Activated T-helper 17 cell treated with anti-CD3 and anti-CD28 coated beads, Interleukin-2, amount 50 U/mL, for 72 hours (primary cell): ENCODE measurements at regions not wholly inside any gene's neighbourhood (a gene's known extent, or its start where the extent isn't known, plus 50 kb on each side); places are given as distances from the start of the nearest gene placed in this dataset.

ENCODE experiments used
- ATAC-seq: fragments of 150-1000 bp; cut with Tn5 transposase; replicated peaks from 2 replicates; pipeline ENCODE4 v1.10.0; 2021; ENCODE audit warnings: mild to moderate bottlenecking, moderate library complexity
- H3K27ac Mint-ChIP-seq: one replicate; pipeline ENCODE4 v1.8.0; 2022; ENCODE audit warnings: mixed read lengths
- H3K27me3 Mint-ChIP-seq: one replicate; pipeline ENCODE4 v1.8.0; 2022; ENCODE audit warnings: mixed read lengths
- H3K36me3 Mint-ChIP-seq: one replicate; pipeline ENCODE4 v1.8.0; 2022; ENCODE audit warnings: low read depth, mild to moderate bottlenecking, mixed read lengths
- H3K4me1 Mint-ChIP-seq: one replicate; pipeline ENCODE4 v1.8.0; 2022; ENCODE audit warnings: mixed read lengths
- H3K4me3 Mint-ChIP-seq: one replicate; pipeline ENCODE4 v1.8.0; 2022; ENCODE audit warnings: mild to moderate bottlenecking, mixed read lengths
- H3K9me3 Mint-ChIP-seq: one replicate; pipeline ENCODE4 v1.8.0; 2022; ENCODE audit warnings: mixed read lengths

GRCh38 chr22:48051796-48052620, 1289.6 kb downstream of the TBC1D22A start:
- H3K27ac Mint-ChIP-seq, result no peak overlapping the region
- no peaks in the 10 kb centered on the region for H3K4me1 Mint-ChIP-seq
- ATAC-seq, result no peak
- peaks cover 6% of the 10 kb centered on the region for H3K27me3 Mint-ChIP-seq
- no peaks in the 10 kb centered on the region for H3K9me3 Mint-ChIP-seq
- H3K36me3 Mint-ChIP-seq, result no peaks in the 10 kb centered on the region
- no peak overlapping the region for H3K4me3 Mint-ChIP-seq

GRCh38 chr22:48050836-48051235, 1288.4 kb downstream of the TBC1D22A start:
- no peaks in the 10 kb centered on the region for H3K9me3 Mint-ChIP-seq
- no peak for ATAC-seq
- no peak overlapping the region for H3K27ac Mint-ChIP-seq
- H3K27me3 Mint-ChIP-seq, result peaks cover 3% of the 10 kb centered on the region
- no peaks in the 10 kb centered on the region for H3K36me3 Mint-ChIP-seq
- H3K4me1 Mint-ChIP-seq, result no peaks in the 10 kb centered on the region
- H3K4me3 Mint-ChIP-seq, result no peak overlapping the region

GRCh38 chr22:48049116-48049515, 1286.7 kb downstream of the TBC1D22A start:
- Mint-ChIP-seq H3K9me3 (no peaks in the 10 kb centered on the region), H3K36me3 (no peaks in the 10 kb centered on the region), H3K27me3 (peaks cover 8% of the 10 kb centered on the region), H3K4me3 (no peak overlapping the region), H3K27ac (no peak overlapping the region), H3K4me1 (no peaks in the 10 kb centered on the region)
- ATAC-seq, result no peak

GRCh38 chr22:48047722-48048500, 1285.5 kb downstream of the TBC1D22A start:
- Mint-ChIP-seq H3K9me3 (no peaks in the 10 kb centered on the region), H3K4me3 (no peak overlapping the region), H3K27ac (no peak overlapping the region), H3K27me3 (peaks cover 12% of the 10 kb centered on the region), H3K36me3 (no peaks in the 10 kb centered on the region), H3K4me1 (no peaks in the 10 kb centered on the region)
- no peak for ATAC-seq

GRCh38 chr22:48045369-48045768, 1282.9 kb downstream of the TBC1D22A start:
- no peaks in the 10 kb centered on the region for H3K4me1 Mint-ChIP-seq
- no peaks in the 10 kb centered on the region for H3K9me3 Mint-ChIP-seq
- no peak for ATAC-seq
- no peaks in the 10 kb centered on the region for H3K36me3 Mint-ChIP-seq
- no peak overlapping the region for H3K27ac Mint-ChIP-seq
- peaks cover 18% of the 10 kb centered on the region for H3K27me3 Mint-ChIP-seq
- no peak overlapping the region for H3K4me3 Mint-ChIP-seq

- Mint-ChIP-seq H3K9me3 (no peaks in the 10 kb centered on the region), H3K36me3 (no peaks in the 10 kb centered on the region), H3K27ac (no peak overlapping the region), H3K4me1 (no peaks in the 10 kb centered on the region), H3K4me3 (no peak overlapping the region), H3K27me3 (peaks cover 18% of the 10 kb centered on the region)
- ATAC-seq, result no peak
Observed at GRCh38 chr22:48044487-48045060, 1282.1 kb downstream of the TBC1D22A start.

GRCh38 chr22:48043581-48043980, 1281.1 kb downstream of the TBC1D22A start:
- Mint-ChIP-seq H3K4me3 (no peak overlapping the region), H3K4me1 (no peaks in the 10 kb centered on the region), H3K27me3 (peaks cover 18% of the 10 kb centered on the region), H3K36me3 (no peaks in the 10 kb centered on the region), H3K9me3 (no peaks in the 10 kb centered on the region), H3K27ac (no peak overlapping the region)
- no peak for ATAC-seq

- Mint-ChIP-seq H3K4me1 (no peaks in the 10 kb centered on the region), H3K27ac (no peak overlapping the region), H3K4me3 (no peak overlapping the region), H3K9me3 (no peaks in the 10 kb centered on the region), H3K36me3 (no peaks in the 10 kb centered on the region), H3K27me3 (peaks cover 21% of the 10 kb centered on the region)
- ATAC-seq, result no peak
Observed at GRCh38 chr22:48042621-48043395, 1280.4 kb downstream of the TBC1D22A start.

GRCh38 chr22:48039326-48039725, 1276.9 kb downstream of the TBC1D22A start:
- Mint-ChIP-seq H3K9me3 (no peaks in the 10 kb centered on the region), H3K4me3 (no peak overlapping the region), H3K27ac (no peak overlapping the region), H3K4me1 (no peaks in the 10 kb centered on the region), H3K36me3 (no peaks in the 10 kb centered on the region), H3K27me3 (peaks cover 30% of the 10 kb centered on the region)
- no peak for ATAC-seq

- no peaks in the 10 kb centered on the region for H3K36me3 Mint-ChIP-seq
- no peak overlapping the region for H3K27ac Mint-ChIP-seq
- no peak overlapping the region for H3K4me3 Mint-ChIP-seq
- no peaks in the 10 kb centered on the region for H3K9me3 Mint-ChIP-seq
- peaks cover 25% of the 10 kb centered on the region for H3K27me3 Mint-ChIP-seq
- H3K4me1 Mint-ChIP-seq, result no peaks in the 10 kb centered on the region
- ATAC-seq, result no peak
Observed at GRCh38 chr22:48037618-48038017, 1275.2 kb downstream of the TBC1D22A start.

GRCh38 chr22:48035897-48036296, 1273.4 kb downstream of the TBC1D22A start:
- H3K27ac Mint-ChIP-seq, result no peak overlapping the region
- no peak for ATAC-seq
- H3K9me3 Mint-ChIP-seq, result no peaks in the 10 kb centered on the region
- H3K4me3 Mint-ChIP-seq, result no peak overlapping the region
- no peaks in the 10 kb centered on the region for H3K36me3 Mint-ChIP-seq
- H3K4me1 Mint-ChIP-seq, result no peaks in the 10 kb centered on the region
- peaks cover 18% of the 10 kb centered on the region for H3K27me3 Mint-ChIP-seq

GRCh38 chr22:48031589-48031988, 1269.1 kb downstream of the TBC1D22A start:
- Mint-ChIP-seq H3K27ac (no peak overlapping the region), H3K4me1 (no peaks in the 10 kb centered on the region), H3K27me3 (peaks cover 10% of the 10 kb centered on the region), H3K9me3 (no peaks in the 10 kb centered on the region), H3K4me3 (no peak overlapping the region), H3K36me3 (no peaks in the 10 kb centered on the region)
- no peak for ATAC-seq

GRCh38 chr22:48025096-48025495, 1262.6 kb downstream of the TBC1D22A start:
- no peaks in the 10 kb centered on the region for H3K4me1 Mint-ChIP-seq
- H3K9me3 Mint-ChIP-seq, result peaks cover 6% of the 10 kb centered on the region
- H3K36me3 Mint-ChIP-seq, result no peaks in the 10 kb centered on the region
- no peak overlapping the region for H3K27ac Mint-ChIP-seq
- no peak for ATAC-seq
- peaks cover 8% of the 10 kb centered on the region for H3K27me3 Mint-ChIP-seq
- H3K4me3 Mint-ChIP-seq, result no peak overlapping the region

GRCh38 chr22:48021991-48022401, 1259.5 kb downstream of the TBC1D22A start:
- H3K27ac Mint-ChIP-seq, result no peak overlapping the region
- H3K4me1 Mint-ChIP-seq, result no peaks in the 10 kb centered on the region
- no peaks in the 10 kb centered on the region for H3K36me3 Mint-ChIP-seq
- no peak for ATAC-seq
- H3K9me3 Mint-ChIP-seq, result peaks cover 20% of the 10 kb centered on the region
- H3K27me3 Mint-ChIP-seq, result peaks cover 24% of the 10 kb centered on the region
- no peak overlapping the region for H3K4me3 Mint-ChIP-seq
